ENCODE measurements at regions not wholly inside any gene's neighbourhood (a gene's known extent, or its start where the extent isn't known, plus 50 kb on each side); places are given as distances from the start of the nearest gene placed in this dataset.
A peak's percentile ranks its signal among the peaks of the same experiment; 100 is the strongest.

DNA sequence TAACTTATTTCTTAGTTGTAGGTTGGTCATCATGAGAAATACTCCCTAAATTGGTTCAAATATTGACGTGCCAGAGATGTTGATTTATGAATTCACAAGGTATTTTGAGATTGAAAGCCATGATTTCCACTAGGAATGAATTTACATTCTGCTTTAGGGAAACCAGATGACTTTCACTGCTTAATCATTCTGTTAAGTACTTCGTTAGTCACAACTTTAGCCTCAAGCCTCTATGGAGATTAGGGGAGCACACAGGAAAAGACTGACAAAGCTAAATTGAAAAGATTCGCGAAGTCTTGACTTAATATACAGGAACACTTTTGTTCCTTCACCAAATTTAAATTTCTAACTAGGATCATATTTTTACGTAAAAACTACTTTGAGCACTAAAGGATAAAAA is 250.4 kb upstream of the CACNA2D1 start:
- ATAC-seq = no peak
- Histone ChIP-seq H3K4me1 (ENCODE audit: insufficient read depth) (peaks cover 3% of the 10 kb centered on the region; the same call in 1 of the 2 replicates), H3K4me2 (no peak overlapping the region), H3K79me2 (replicated peaks; ENCODE audit: insufficient read depth) (no peaks in the 10 kb centered on the region), H3K4me3 (no peak overlapping the region), H3K27ac (ENCODE audit: low read depth) (no peak overlapping the region), H3F3A (replicated peaks; ENCODE audit: low read depth) (no peaks in the 10 kb centered on the region), H3K9me2 (ENCODE audit: insufficient read depth) (peaks cover 6% of the 10 kb centered on the region; the same call in 1 of the 2 replicates), H3K36me3 (ENCODE audit: insufficient read depth) (no peaks in the 10 kb centered on the region), H2AFZ (peak overlapping the region; percentile 0; the same call in 1 of the 2 replicates), H3K27me3 (ENCODE audit: insufficient read depth) (no peaks in the 10 kb centered on the region), H4K20me1 (replicated peaks; ENCODE audit: insufficient read depth) (no peaks in the 10 kb centered on the region)
- Mint-ChIP-seq H3K4me1 (peaks cover 15% of the 10 kb centered on the region), H3K27ac (peak overlapping the region; percentile 45; the same call in 1 of the 2 replicates), H3K4me3 (no peak overlapping the region), H3K9me3 (no peaks in the 10 kb centered on the region), H3K27me3 (ENCODE audit: insufficient read depth, low read depth, poor library complexity) (peaks cover 3% of the 10 kb centered on the region), H3K36me3 (ENCODE audit: low read depth) (no peaks in the 10 kb centered on the region)
- TF ChIP-seq, protein P1, sequence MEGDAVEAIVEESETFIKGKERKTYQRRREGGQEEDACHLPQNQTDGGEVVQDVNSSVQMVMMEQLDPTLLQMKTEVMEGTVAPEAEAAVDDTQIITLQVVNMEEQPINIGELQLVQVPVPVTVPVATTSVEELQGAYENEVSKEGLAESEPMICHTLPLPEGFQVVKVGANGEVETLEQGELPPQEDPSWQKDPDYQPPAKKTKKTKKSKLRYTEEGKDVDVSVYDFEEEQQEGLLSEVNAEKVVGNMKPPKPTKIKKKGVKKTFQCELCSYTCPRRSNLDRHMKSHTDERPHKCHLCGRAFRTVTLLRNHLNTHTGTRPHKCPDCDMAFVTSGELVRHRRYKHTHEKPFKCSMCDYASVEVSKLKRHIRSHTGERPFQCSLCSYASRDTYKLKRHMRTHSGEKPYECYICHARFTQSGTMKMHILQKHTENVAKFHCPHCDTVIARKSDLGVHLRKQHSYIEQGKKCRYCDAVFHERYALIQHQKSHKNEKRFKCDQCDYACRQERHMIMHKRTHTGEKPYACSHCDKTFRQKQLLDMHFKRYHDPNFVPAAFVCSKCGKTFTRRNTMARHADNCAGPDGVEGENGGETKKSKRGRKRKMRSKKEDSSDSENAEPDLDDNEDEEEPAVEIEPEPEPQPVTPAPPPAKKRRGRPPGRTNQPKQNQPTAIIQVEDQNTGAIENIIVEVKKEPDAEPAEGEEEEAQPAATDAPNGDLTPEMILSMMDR (conservative IDR thresholded peaks at IDR 0.05; ENCODE audit: low read depth in 2 of 2) = no peak
- TF ChIP-seq STAT1 (IDR thresholded peaks at IDR 0.05; ENCODE audit: unreplicated experiment) = no peak
- TF ChIP-seq JUNB (IDR thresholded peaks at IDR 0.05; ENCODE audit: unreplicated experiment) = no peak
- TF ChIP-seq ZNF331 (CRISPR knock-in tag; IDR thresholded peaks at IDR 0.05; ENCODE audit: low read depth) = no peak
- TF ChIP-seq POLR2AphosphoS5 (IDR thresholded peaks at IDR 0.05; ENCODE audit: low read depth) = no peak
- TF ChIP-seq NANOG (IDR thresholded peaks at IDR 0.05; ENCODE audit: borderline replicate concordance) = no peak
- TF ChIP-seq EZH2phosphoT487 (IDR thresholded peaks at IDR 0.05; ENCODE audit: unreplicated experiment) = no peak
- no peak for TF ChIP-seq EZH2 (IDR thresholded peaks at IDR 0.05; ENCODE audit: low read depth, unreplicated experiment)
- no peak for TF ChIP-seq CREB1 (CRISPR knock-in tag; IDR thresholded peaks at IDR 0.05; ENCODE audit: low read depth)
- TF ChIP-seq, protein P2, sequence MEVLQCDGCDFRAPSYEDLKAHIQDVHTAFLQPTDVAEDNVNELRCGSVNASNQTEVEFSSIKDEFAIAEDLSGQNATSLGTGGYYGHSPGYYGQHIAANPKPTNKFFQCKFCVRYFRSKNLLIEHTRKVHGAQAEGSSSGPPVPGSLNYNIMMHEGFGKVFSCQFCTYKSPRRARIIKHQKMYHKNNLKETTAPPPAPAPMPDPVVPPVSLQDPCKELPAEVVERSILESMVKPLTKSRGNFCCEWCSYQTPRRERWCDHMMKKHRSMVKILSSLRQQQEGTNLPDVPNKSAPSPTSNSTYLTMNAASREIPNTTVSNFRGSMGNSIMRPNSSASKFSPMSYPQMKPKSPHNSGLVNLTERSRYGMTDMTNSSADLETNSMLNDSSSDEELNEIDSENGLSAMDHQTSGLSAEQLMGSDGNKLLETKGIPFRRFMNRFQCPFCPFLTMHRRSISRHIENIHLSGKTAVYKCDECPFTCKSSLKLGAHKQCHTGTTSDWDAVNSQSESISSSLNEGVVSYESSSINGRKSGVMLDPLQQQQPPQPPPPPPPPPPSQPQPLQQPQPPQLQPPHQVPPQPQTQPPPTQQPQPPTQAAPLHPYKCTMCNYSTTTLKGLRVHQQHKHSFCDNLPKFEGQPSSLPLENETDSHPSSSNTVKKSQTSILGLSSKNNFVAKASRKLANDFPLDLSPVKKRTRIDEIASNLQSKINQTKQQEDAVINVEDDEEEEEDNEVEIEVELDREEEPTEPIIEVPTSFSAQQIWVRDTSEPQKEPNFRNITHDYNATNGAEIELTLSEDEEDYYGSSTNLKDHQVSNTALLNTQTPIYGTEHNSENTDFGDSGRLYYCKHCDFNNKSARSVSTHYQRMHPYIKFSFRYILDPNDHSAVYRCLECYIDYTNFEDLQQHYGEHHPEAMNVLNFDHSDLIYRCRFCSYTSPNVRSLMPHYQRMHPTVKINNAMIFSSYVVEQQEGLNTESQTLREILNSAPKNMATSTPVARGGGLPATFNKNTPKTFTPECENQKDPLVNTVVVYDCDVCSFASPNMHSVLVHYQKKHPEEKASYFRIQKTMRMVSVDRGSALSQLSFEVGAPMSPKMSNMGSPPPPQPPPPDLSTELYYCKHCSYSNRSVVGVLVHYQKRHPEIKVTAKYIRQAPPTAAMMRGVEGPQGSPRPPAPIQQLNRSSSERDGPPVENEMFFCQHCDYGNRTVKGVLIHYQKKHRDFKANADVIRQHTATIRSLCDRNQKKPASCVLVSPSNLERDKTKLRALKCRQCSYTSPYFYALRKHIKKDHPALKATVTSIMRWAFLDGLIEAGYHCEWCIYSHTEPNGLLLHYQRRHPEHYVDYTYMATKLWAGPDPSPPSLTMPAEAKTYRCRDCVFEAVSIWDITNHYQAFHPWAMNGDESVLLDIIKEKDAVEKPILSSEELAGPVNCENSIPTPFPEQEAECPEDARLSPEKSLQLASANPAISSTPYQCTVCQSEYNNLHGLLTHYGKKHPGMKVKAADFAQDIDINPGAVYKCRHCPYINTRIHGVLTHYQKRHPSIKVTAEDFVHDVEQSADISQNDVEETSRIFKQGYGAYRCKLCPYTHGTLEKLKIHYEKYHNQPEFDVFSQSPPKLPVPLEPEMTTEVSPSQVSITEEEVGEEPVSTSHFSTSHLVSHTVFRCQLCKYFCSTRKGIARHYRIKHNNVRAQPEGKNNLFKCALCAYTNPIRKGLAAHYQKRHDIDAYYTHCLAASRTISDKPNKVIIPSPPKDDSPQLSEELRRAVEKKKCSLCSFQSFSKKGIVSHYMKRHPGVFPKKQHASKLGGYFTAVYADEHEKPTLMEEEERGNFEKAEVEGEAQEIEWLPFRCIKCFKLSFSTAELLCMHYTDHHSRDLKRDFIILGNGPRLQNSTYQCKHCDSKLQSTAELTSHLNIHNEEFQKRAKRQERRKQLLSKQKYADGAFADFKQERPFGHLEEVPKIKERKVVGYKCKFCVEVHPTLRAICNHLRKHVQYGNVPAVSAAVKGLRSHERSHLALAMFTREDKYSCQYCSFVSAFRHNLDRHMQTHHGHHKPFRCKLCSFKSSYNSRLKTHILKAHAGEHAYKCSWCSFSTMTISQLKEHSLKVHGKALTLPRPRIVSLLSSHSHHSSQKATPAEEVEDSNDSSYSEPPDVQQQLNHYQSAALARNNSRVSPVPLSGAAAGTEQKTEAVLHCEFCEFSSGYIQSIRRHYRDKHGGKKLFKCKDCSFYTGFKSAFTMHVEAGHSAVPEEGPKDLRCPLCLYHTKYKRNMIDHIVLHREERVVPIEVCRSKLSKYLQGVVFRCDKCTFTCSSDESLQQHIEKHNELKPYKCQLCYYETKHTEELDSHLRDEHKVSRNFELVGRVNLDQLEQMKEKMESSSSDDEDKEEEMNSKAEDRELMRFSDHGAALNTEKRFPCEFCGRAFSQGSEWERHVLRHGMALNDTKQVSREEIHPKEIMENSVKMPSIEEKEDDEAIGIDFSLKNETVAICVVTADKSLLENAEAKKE (CRISPR knock-in tag; IDR thresholded peaks at IDR 0.05) = no peak
- TF ChIP-seq ZNF114 (CRISPR knock-in tag; IDR thresholded peaks at IDR 0.05) = no peak
- TF ChIP-seq, protein P3, sequence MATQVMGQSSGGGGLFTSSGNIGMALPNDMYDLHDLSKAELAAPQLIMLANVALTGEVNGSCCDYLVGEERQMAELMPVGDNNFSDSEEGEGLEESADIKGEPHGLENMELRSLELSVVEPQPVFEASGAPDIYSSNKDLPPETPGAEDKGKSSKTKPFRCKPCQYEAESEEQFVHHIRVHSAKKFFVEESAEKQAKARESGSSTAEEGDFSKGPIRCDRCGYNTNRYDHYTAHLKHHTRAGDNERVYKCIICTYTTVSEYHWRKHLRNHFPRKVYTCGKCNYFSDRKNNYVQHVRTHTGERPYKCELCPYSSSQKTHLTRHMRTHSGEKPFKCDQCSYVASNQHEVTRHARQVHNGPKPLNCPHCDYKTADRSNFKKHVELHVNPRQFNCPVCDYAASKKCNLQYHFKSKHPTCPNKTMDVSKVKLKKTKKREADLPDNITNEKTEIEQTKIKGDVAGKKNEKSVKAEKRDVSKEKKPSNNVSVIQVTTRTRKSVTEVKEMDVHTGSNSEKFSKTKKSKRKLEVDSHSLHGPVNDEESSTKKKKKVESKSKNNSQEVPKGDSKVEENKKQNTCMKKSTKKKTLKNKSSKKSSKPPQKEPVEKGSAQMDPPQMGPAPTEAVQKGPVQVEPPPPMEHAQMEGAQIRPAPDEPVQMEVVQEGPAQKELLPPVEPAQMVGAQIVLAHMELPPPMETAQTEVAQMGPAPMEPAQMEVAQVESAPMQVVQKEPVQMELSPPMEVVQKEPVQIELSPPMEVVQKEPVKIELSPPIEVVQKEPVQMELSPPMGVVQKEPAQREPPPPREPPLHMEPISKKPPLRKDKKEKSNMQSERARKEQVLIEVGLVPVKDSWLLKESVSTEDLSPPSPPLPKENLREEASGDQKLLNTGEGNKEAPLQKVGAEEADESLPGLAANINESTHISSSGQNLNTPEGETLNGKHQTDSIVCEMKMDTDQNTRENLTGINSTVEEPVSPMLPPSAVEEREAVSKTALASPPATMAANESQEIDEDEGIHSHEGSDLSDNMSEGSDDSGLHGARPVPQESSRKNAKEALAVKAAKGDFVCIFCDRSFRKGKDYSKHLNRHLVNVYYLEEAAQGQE (IDR thresholded peaks at IDR 0.05; ENCODE audit: unreplicated experiment) = no peak
- TF ChIP-seq, protein P4, sequence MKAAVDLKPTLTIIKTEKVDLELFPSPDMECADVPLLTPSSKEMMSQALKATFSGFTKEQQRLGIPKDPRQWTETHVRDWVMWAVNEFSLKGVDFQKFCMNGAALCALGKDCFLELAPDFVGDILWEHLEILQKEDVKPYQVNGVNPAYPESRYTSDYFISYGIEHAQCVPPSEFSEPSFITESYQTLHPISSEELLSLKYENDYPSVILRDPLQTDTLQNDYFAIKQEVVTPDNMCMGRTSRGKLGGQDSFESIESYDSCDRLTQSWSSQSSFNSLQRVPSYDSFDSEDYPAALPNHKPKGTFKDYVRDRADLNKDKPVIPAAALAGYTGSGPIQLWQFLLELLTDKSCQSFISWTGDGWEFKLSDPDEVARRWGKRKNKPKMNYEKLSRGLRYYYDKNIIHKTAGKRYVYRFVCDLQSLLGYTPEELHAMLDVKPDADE (IDR thresholded peaks at IDR 0.05) = no peak
- peak; percentile 31 for DNase-seq (ENCODE audit: low spot score)

Measured in GM23338 (cell line).